IMR-90 (cell line): ENCODE measurements at regions not wholly inside any gene's neighbourhood (a gene's known extent, or its start where the extent isn't known, plus 50 kb on each side); places are given as distances from the start of the nearest gene placed in this dataset.

Source experiments
- ATAC-seq: fragments of 200-7000 bp; cut with Tn5 transposase; 2 replicates; pipeline ENCODE4 v1.9.1; 2020; ENCODE audit warnings: low read depth, mild to moderate bottlenecking, moderate library complexity
- BruUV-seq: library from RNA; stranded (reverse); fragments of 400-500 nt; replicated peaks from 2 replicates; lab custom pipeline; 2021; lab: Mats Ljungman, UMichigan
- CTCF ChIA-PET: fragments of 300-600 bp; formaldehyde crosslinking; extraction: SDS; loops from one replicate; lab custom pipeline; 2021; ENCODE audit warnings: antibody characterized with exemption; lab: Yijun Ruan, JAX
- POLR2A ChIA-PET: fragments of 300-600 bp; sonication (Branson Sonifier 250); formaldehyde crosslinking; loops from one replicate; lab custom pipeline; 2022; ENCODE audit warnings: antibody characterized with exemption; ENCODE audit not compliant: unreplicated experiment; lab: Charles Lee
- DNase-seq: peaks from one replicate; pipeline ENCODE4 v3.0.0; 2013
- H2AFZ ChIP-seq: replicated peaks from 2 replicates; pipeline ENCODE3; 2013; ENCODE audit warnings: low read length, mild to moderate bottlenecking; ENCODE audit not compliant: poor library complexity
- H2AK5ac ChIP-seq: 2 replicates; pipeline ENCODE4 v1.6.1; 2013; ENCODE audit warnings: low read depth, low read length, inconsistent platforms
- H2AK9ac ChIP-seq: replicated peaks from 2 replicates; pipeline ENCODE3; 2013; ENCODE audit warnings: mild to moderate bottlenecking, low read depth, low read length, moderate library complexity; ENCODE audit not compliant: poor library complexity
- H2BK120ac ChIP-seq: 2 replicates; pipeline ENCODE4 v1.6.1; 2013; ENCODE audit warnings: low read depth, low read length, inconsistent platforms
- H2BK15ac ChIP-seq: 3 replicates; pipeline ENCODE4 v1.6.1; 2013; ENCODE audit warnings: low read depth, low read length, inconsistent platforms
- H2BK20ac ChIP-seq: 2 replicates; pipeline ENCODE4 v1.6.1; 2013; ENCODE audit warnings: low read depth, mild to moderate bottlenecking, inconsistent platforms, low read length, moderate library complexity
- H2BK5ac ChIP-seq: 2 replicates; pipeline ENCODE4 v1.6.1; 2013; ENCODE audit warnings: mild to moderate bottlenecking, low read depth, low read length, inconsistent platforms; ENCODE audit not compliant: poor library complexity, severe bottlenecking
- H3K14ac ChIP-seq: replicated peaks from 2 replicates; pipeline ENCODE4 v1.6.1; 2013; ENCODE audit warnings: low read depth, low read length, inconsistent platforms
- H3K18ac ChIP-seq: 2 replicates; pipeline ENCODE4 v1.6.1; 2013; ENCODE audit warnings: low read depth, low read length, control low read depth
- H3K23ac ChIP-seq: 2 replicates; pipeline ENCODE4 v1.6.1; 2013; ENCODE audit warnings: low read depth, low read length, inconsistent platforms
- H3K27ac ChIP-seq: 2 replicates; pipeline ENCODE4 v1.5.1; 2013; ENCODE audit warnings: mild to moderate bottlenecking, control low read depth, low read length; ENCODE audit not compliant: insufficient read depth
- H3K27me3 ChIP-seq: 2 replicates; pipeline ENCODE4 v1.6.1; 2013; ENCODE audit warnings: low read length; ENCODE audit not compliant: control insufficient read depth, insufficient read depth
- H3K36me3 ChIP-seq: 2 replicates; pipeline ENCODE4 v1.6.1; 2013; ENCODE audit warnings: low read length, mixed read lengths; ENCODE audit not compliant: control insufficient read depth, insufficient read depth
- H3K4ac ChIP-seq: 2 replicates; pipeline ENCODE4 v1.6.1; 2013; ENCODE audit warnings: low read depth, low read length, inconsistent platforms
- H3K4me1 ChIP-seq: 2 replicates; pipeline ENCODE4 v1.6.1; 2013; ENCODE audit warnings: low read length, mixed read lengths; ENCODE audit not compliant: control insufficient read depth, insufficient read depth
- H3K4me2 ChIP-seq: 2 replicates; pipeline ENCODE4 v1.6.1; 2013; ENCODE audit warnings: low read depth, mild to moderate bottlenecking, control low read depth, low read length, moderate library complexity
- H3K4me3 ChIP-seq: 2 replicates; pipeline ENCODE4 v1.5.1; 2013; ENCODE audit warnings: low read depth, mild to moderate bottlenecking, control low read depth, low read length, moderate library complexity; ENCODE audit not compliant: insufficient read depth
- H3K56ac ChIP-seq: 2 replicates; pipeline ENCODE4 v1.6.1; 2013; ENCODE audit warnings: low read length, inconsistent platforms; ENCODE audit not compliant: insufficient read depth; ENCODE audit errors: extremely low read depth
- H3K79me1 ChIP-seq, 2 experiments: 2 replicates each; pipeline ENCODE4 v1.6.1; 2013; ENCODE audit warnings: low read length in 2 of 2, inconsistent platforms in 1 of 2, low read depth in 1 of 2
- H3K9ac ChIP-seq: 2 replicates; pipeline ENCODE4 v1.6.1; 2013; ENCODE audit warnings: low read depth, low read length, control low read depth
- H3K9me1 ChIP-seq: 2 replicates; pipeline ENCODE4 v1.6.1; 2013; ENCODE audit warnings: low read length, inconsistent platforms; ENCODE audit not compliant: insufficient read depth
- H3K9me3 ChIP-seq: 2 replicates; pipeline ENCODE4 v1.6.1; 2013; ENCODE audit warnings: low read length; ENCODE audit not compliant: control insufficient read depth, insufficient read depth
- H4K20me1 ChIP-seq: 2 replicates; pipeline ENCODE4 v1.6.1; 2013; ENCODE audit warnings: low read length, inconsistent platforms; ENCODE audit not compliant: insufficient read depth
- H4K5ac ChIP-seq: 2 replicates; pipeline ENCODE4 v1.6.1; 2013; ENCODE audit warnings: mild to moderate bottlenecking, low read depth, low read length, control low read depth
- H4K8ac ChIP-seq, 2 experiments: 2 replicates each; pipeline ENCODE4 v1.6.1; 2013; ENCODE audit warnings: low read depth in 2 of 2, low read length in 2 of 2, control low read depth in 1 of 2, inconsistent platforms in 1 of 2
- H4K91ac ChIP-seq: 2 replicates; pipeline ENCODE4 v1.6.1; 2013; ENCODE audit warnings: low read depth, low read length, inconsistent platforms; ENCODE audit not compliant: insufficient read depth
- BHLHE40 ChIP-seq: fragments of 150-350 bp; IDR thresholded peaks from 2 replicates; pipeline ENCODE4 v1.6.1; 2016; ENCODE audit warnings: mild to moderate bottlenecking, low read depth, low read length
- CEBPB ChIP-seq: IDR thresholded peaks from 2 replicates; pipeline ENCODE4 v1.6.1; 2012; ENCODE audit warnings: low read depth, low read length, improper control_type of control experiment
- CHD1 ChIP-seq: IDR thresholded peaks from 2 replicates; pipeline ENCODE4 v1.6.1; 2012; ENCODE audit warnings: low read depth, low read length, improper control_type of control experiment
- FOS ChIP-seq: fragments of 150-350 bp; IDR thresholded peaks from 2 replicates; pipeline ENCODE4 v1.6.1; 2016; ENCODE audit warnings: low read depth, low read length
- MAFK ChIP-seq: IDR thresholded peaks from 2 replicates; pipeline ENCODE4 v1.6.1; 2012; ENCODE audit warnings: low read depth, low read length, improper control_type of control experiment
- MAZ ChIP-seq: IDR thresholded peaks from 2 replicates; pipeline ENCODE4 v1.6.1; 2012; ENCODE audit warnings: low read depth, mild to moderate bottlenecking, low read length, improper control_type of control experiment, moderate library complexity, borderline replicate concordance
- MXI1 ChIP-seq: IDR thresholded peaks from 2 replicates; pipeline ENCODE4 v1.6.1; 2012; ENCODE audit warnings: low read depth, mild to moderate bottlenecking, low read length, moderate library complexity, borderline replicate concordance
- NFE2L2 ChIP-seq: fragments of 150-350 bp; IDR thresholded peaks from 2 replicates; pipeline ENCODE4 v1.6.1; 2016; ENCODE audit warnings: low read depth, mild to moderate bottlenecking, low read length
- POLR2A ChIP-seq: IDR thresholded peaks from 2 replicates; pipeline ENCODE4 v1.6.1; 2012; ENCODE audit warnings: mild to moderate bottlenecking, low read depth, low read length
- RAD21 ChIP-seq: IDR thresholded peaks from 2 replicates; pipeline ENCODE4 v1.6.1; 2012; ENCODE audit warnings: low read length, improper control_type of control experiment
- RCOR1 ChIP-seq: IDR thresholded peaks from 2 replicates; pipeline ENCODE4 v1.6.1; 2012; ENCODE audit warnings: mild to moderate bottlenecking, low read length, improper control_type of control experiment; ENCODE audit not compliant: insufficient replicate concordance
- RFX5 ChIP-seq: IDR thresholded peaks from 2 replicates; pipeline ENCODE4 v1.8.0; 2012; ENCODE audit warnings: low read depth, mild to moderate bottlenecking, low read length, moderate library complexity
- SMC3 ChIP-seq: fragments of 150-350 bp; IDR thresholded peaks from 2 replicates; pipeline ENCODE4 v1.6.1; 2016; ENCODE audit warnings: low read depth, mild to moderate bottlenecking, antibody characterized with exemption, low read length, moderate library complexity
- WGBS, 2 experiments: methylation state at CpG; one replicate each; pipeline versions ENCODE4 v1.1.5 to v1.1.7; 2013; ENCODE audit warnings: missing lambda C conversion rate in 2 of 2; ENCODE audit not compliant: insufficient read length in 1 of 2; ENCODE audit errors: extremely low coverage in 2 of 2; 5-methylcytosine and 5-hydroxymethylcytosine counted together
- dilution Hi-C: fragments of 300-500 bp; cut with HindIII; formaldehyde crosslinking; loops from one replicate; pipeline ENCODE4 v1.14.3; 2018; ENCODE audit warnings: low sequenced_read_pairs; ENCODE audit not compliant: unreplicated experiment
- in situ Hi-C: fragments of 300-500 bp; cut with MboI; formaldehyde crosslinking; loops from 3 replicates; pipeline ENCODE4 v1.14.3; 2019; ENCODE audit warnings: low sequenced_read_pairs, inconsistent platforms, mixed read lengths
- intact Hi-C: fragments of 100-400 bp; cut with micrococcal nuclease; formaldehyde crosslinking; loops from 2 replicates; pipeline ENCODE4 v1.10.0; 2022
- TF ChIP-seq, protein P1 (sequence below): fragments of 150-350 bp; IDR thresholded peaks from 2 replicates; pipeline ENCODE4 v1.6.1; 2016; ENCODE audit warnings: low read depth, mild to moderate bottlenecking, low read length, moderate library complexity, borderline replicate concordance
- TF ChIP-seq, protein P2 (sequence below): fragments of 150-350 bp; IDR thresholded peaks from 2 replicates; pipeline ENCODE4 v1.6.1; 2017; ENCODE audit warnings: mild to moderate bottlenecking, antibody characterized with exemption, low read length, low read depth
- TF ChIP-seq, protein P3 (sequence below): conservative IDR thresholded peaks from 2 replicates; pipeline ENCODE4 v1.5.1; 2012; ENCODE audit warnings: mild to moderate bottlenecking, low read depth, low read length, improper control_type of control experiment

DNA sequence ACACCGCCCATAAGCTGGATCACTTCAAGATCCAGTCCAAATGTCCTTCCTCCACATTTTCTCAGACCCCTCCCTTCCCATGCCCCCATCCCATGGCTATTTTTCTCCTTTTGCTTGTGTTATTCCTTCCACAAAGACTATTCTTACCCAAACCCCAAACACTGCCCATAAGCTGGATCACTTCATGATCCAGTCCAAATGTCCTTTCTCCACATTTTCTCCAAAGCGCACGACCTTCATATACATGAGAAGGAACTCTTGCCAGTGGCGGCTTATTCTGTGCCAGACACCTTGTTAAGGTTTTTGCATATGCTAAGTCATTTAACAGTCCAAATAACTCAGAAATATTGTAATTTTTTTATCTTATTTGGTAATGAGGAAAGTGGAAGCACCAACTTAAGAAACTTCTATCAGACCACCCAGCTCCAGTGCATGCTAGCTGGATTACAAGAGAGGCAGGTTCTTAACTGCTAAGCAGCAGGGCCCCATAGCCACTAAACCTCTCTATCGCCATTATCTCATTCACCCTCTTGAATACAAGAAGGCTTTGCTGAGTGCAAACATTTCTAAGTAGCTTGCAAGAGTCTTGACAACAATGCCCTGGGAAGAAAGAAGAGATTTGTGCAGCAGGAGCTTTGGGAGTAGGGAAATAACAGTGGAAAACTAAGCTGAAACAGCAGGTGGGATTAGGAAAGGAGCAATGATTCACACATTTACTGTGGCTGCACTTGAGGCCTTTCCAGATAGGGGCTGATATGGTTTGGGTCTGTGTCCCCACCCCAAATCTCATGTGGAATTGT lies 428.2 kb upstream of the MAF start:
- Histone ChIP-seq H2AK5ac (no peak overlapping the region), H3K9me3 (peaks cover 4% of the 10 kb centered on the region; the same call in 1 of the 2 replicates), H3K4me3 (no peak overlapping the region), H3K9ac (no peak overlapping the region), H3K18ac (no peak overlapping the region), H3K27ac (no peak overlapping the region), H3K36me3 (no peaks in the 10 kb centered on the region), H2BK120ac (no peak overlapping the region), H2AK9ac (no peak overlapping the region), H4K8ac (no peak overlapping the region), H3K4me1 (no peaks in the 10 kb centered on the region), H3K9me1 (no peaks in the 10 kb centered on the region), H4K5ac (no peak overlapping the region), H4K91ac (no peak overlapping the region), H3K4ac (no peak overlapping the region), H2BK20ac (no peak overlapping the region), H3K14ac (no peak overlapping the region), H3K79me1 (no peaks in the 10 kb centered on the region), H2AFZ (no peak overlapping the region), H3K56ac (no peak overlapping the region), H3K23ac (no peak overlapping the region), H2BK5ac (no peak overlapping the region), H4K20me1 (no peaks in the 10 kb centered on the region), H3K27me3 (no peaks in the 10 kb centered on the region), H3K4me2 (no peak overlapping the region), H2BK15ac (no peak overlapping the region)
- CTCF ChIA-PET, result no interaction called here
- intact Hi-C loops (no loop called here), dilution Hi-C loops (no loop called here), in situ Hi-C loops (no loop called here)
- DNase-seq (no peak), ATAC-seq (no peak)
- POLR2A ChIA-PET, result no interaction called here
- no TSS peak for BruUV-seq
- TF ChIP-seq SMC3 (no peak), RFX5 (no peak), RAD21 (no peak), POLR2A (no peak), FOS (no peak), BHLHE40 (no peak), MXI1 (no peak), CHD1 (no peak), MAFK (no peak), MAZ (no peak), CEBPB (no peak), NFE2L2 (no peak), RCOR1 (no peak)
- TF ChIP-seq, protein P1, sequence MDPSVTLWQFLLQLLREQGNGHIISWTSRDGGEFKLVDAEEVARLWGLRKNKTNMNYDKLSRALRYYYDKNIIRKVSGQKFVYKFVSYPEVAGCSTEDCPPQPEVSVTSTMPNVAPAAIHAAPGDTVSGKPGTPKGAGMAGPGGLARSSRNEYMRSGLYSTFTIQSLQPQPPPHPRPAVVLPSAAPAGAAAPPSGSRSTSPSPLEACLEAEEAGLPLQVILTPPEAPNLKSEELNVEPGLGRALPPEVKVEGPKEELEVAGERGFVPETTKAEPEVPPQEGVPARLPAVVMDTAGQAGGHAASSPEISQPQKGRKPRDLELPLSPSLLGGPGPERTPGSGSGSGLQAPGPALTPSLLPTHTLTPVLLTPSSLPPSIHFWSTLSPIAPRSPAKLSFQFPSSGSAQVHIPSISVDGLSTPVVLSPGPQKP, result no peak
- TF ChIP-seq, protein P2, sequence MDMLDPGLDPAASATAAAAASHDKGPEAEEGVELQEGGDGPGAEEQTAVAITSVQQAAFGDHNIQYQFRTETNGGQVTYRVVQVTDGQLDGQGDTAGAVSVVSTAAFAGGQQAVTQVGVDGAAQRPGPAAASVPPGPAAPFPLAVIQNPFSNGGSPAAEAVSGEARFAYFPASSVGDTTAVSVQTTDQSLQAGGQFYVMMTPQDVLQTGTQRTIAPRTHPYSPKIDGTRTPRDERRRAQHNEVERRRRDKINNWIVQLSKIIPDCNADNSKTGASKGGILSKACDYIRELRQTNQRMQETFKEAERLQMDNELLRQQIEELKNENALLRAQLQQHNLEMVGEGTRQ, result no peak
- TF ChIP-seq, protein P3, sequence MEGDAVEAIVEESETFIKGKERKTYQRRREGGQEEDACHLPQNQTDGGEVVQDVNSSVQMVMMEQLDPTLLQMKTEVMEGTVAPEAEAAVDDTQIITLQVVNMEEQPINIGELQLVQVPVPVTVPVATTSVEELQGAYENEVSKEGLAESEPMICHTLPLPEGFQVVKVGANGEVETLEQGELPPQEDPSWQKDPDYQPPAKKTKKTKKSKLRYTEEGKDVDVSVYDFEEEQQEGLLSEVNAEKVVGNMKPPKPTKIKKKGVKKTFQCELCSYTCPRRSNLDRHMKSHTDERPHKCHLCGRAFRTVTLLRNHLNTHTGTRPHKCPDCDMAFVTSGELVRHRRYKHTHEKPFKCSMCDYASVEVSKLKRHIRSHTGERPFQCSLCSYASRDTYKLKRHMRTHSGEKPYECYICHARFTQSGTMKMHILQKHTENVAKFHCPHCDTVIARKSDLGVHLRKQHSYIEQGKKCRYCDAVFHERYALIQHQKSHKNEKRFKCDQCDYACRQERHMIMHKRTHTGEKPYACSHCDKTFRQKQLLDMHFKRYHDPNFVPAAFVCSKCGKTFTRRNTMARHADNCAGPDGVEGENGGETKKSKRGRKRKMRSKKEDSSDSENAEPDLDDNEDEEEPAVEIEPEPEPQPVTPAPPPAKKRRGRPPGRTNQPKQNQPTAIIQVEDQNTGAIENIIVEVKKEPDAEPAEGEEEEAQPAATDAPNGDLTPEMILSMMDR, result no peak
- 86% methylated on average over 1 of the region's 5 CpGs; no CpG with 5 or more reads in 1 of the 2 experiments for WGBS, 2 experiments
